Epithelial cell of proximal tubule (primary cell): ENCODE measurements at regions not wholly inside any gene's neighbourhood (a gene's known extent, or its start where the extent isn't known, plus 50 kb on each side); places are given as distances from the start of the nearest gene placed in this dataset.
A peak's percentile ranks its signal among the peaks of the same experiment; 100 is the strongest.

Experiments
- DNase-seq: peaks from one replicate; pipeline ENCODE4 v3.0.0-alpha.2; 2011; ENCODE audit warnings: low read depth
- H3K4me3 ChIP-seq: 2 replicates; pipeline ENCODE4 v1.5.1; 2011; ENCODE audit warnings: low read depth, mild to moderate bottlenecking, low read length
- CTCF ChIP-seq: conservative IDR thresholded peaks from 2 replicates; pipeline ENCODE4 v1.5.1; 2012; ENCODE audit warnings: low read depth, mild to moderate bottlenecking, low read length

DNA sequence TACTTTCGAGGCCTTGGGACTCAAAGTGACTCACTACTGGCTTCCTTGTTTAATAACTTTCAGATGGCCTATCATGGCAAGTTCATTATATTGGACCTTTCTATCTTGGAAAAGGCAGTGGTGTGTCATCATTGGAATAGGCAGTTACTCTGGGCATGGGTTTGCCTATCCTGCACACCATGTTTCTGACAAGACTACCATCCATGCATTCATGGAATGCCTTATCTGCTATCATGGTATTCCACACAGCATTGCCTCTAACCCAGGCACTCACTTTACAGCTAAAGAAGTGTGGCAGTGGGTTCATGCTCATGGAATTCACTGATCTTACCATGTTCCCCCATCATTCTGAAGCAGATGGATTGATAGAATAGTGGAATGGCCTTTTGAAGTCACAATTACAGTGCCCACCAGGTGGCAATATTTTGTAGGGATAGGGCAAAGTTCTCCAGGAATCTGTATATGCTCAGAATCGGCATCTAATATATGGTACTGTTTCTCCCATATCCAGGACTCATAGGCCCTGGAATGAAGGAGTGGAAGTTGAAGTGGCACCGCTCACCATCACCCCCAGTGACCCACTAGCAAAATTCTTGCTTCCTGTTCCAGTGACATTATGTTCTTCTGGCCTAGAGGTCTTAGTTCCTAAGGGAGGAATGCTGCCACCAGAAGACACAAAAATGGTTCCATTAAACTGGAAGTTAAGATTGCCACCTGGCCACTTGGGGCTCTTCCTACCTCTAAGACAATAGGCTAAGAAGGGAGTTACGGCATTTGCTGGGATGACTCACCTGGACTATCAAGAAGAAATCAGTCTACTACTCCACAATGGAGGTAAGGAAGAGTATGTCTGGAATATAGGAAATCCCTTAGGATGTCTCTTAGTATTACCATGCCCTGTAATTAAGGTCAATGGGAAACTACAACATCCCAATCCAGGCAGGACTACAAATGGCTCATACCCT lies 1161.4 kb downstream of the SI start:
- no peak for DNase-seq
- H3K4me3 ChIP-seq: no peak overlapping the region
- peak; percentile 48 for TF ChIP-seq CTCF

DNA sequence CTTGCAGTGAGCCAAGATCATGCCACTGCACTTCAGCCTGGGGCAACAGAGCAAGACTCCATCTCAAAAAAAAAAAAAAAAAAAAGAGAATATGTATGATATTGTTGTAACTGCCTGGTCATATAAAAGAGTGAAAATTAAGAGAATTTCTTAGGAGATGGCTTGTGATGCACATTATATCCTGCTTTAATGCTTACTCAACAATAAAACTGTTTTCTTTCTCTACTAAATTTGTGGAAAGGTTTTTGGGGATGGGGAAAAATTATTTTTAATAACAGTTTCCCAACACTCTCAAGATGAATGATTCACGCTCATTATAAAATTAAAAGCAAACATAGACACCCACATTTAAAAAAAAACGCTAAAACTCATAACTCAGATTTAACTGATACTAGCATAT lies 1163.0 kb downstream of the SI start:
- H3K4me3 ChIP-seq: no peak overlapping the region
- DNase-seq: no peak
- no peak for TF ChIP-seq CTCF

DNA sequence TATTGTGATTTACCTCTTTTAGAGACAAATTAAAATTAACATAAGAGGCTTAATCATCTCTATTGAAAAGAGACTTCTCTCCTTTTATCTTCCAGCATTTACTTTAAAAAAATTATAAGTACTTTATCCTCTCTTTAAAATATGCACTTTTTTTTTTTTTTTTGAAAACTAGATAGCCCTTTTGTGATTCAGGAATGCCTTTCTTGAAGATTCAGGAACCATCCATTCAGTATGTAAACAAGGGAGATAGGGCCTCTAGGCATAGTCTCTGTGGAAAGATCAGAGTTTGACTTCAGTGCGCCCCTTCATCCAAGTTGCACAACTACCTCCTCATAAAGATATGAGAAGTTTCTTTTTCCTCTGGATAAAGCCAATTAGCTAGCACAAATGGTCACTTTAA lies 1163.7 kb downstream of the SI start:
- H3K4me3 ChIP-seq: no peak overlapping the region
- no peak for TF ChIP-seq CTCF
- no peak for DNase-seq

- TF ChIP-seq CTCF: no peak
- no peak overlapping the region for H3K4me3 ChIP-seq
- DNase-seq: no peak
Observed at GRCh38 chr3:163891771-163892170, 1186.5 kb downstream of the SI start.

GRCh38 chr3:163890661-163891060 lies 1187.6 kb downstream of the SI start:
- TF ChIP-seq CTCF: no peak
- no peak overlapping the region for H3K4me3 ChIP-seq
- no peak for DNase-seq

DNA sequence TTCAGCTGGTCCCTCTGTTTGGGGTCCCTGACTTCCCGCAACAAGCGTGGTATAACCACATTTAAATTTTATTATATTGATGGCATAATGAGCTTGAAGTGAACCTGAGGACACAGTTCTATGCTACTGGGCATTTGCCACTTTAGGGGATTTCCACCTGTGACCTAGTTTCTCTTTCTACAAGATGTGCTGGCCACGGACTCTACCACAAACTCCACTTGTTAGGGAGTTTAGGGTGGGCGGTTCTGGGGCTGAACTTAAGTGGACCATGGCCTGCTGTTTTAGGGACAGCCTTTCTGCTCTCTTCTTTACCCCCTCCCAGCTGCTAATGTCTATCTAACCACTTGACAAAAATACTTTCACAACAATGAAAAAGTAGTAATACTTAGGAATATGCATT lies 1199.1 kb downstream of the SI start:
- no peak overlapping the region for H3K4me3 ChIP-seq
- TF ChIP-seq CTCF: no peak
- DNase-seq: no peak

- DNase-seq: no peak
- TF ChIP-seq CTCF: no peak
- H3K4me3 ChIP-seq: no peak overlapping the region
Observed at GRCh38 chr3:163878396-163878795, 1199.9 kb downstream of the SI start.
